IMR-90 (cell line): ENCODE measurements at regions not wholly inside any gene's neighbourhood (a gene's known extent, or its start where the extent isn't known, plus 50 kb on each side); places are given as distances from the start of the nearest gene placed in this dataset.

ENCODE experiments used
- ATAC-seq: fragments of 200-7000 bp; cut with Tn5 transposase; 2 replicates; pipeline ENCODE4 v1.9.1; 2020; ENCODE audit warnings: low read depth, mild to moderate bottlenecking, moderate library complexity
- BruUV-seq: library from RNA; stranded (reverse); fragments of 400-500 nt; replicated peaks from 2 replicates; lab custom pipeline; 2021; lab: Mats Ljungman, UMichigan
- CTCF ChIA-PET: fragments of 300-600 bp; formaldehyde crosslinking; extraction: SDS; loops from one replicate; lab custom pipeline; 2021; ENCODE audit warnings: antibody characterized with exemption; lab: Yijun Ruan, JAX
- POLR2A ChIA-PET: fragments of 300-600 bp; sonication (Branson Sonifier 250); formaldehyde crosslinking; loops from one replicate; lab custom pipeline; 2022; ENCODE audit warnings: antibody characterized with exemption; ENCODE audit not compliant: unreplicated experiment; lab: Charles Lee
- DNase-seq: peaks from one replicate; pipeline ENCODE4 v3.0.0; 2013
- H2AFZ ChIP-seq: replicated peaks from 2 replicates; pipeline ENCODE3; 2013; ENCODE audit warnings: low read length, mild to moderate bottlenecking; ENCODE audit not compliant: poor library complexity
- H2AK5ac ChIP-seq: 2 replicates; pipeline ENCODE4 v1.6.1; 2013; ENCODE audit warnings: low read depth, low read length, inconsistent platforms
- H2AK9ac ChIP-seq: replicated peaks from 2 replicates; pipeline ENCODE3; 2013; ENCODE audit warnings: mild to moderate bottlenecking, low read depth, low read length, moderate library complexity; ENCODE audit not compliant: poor library complexity
- H2BK120ac ChIP-seq: 2 replicates; pipeline ENCODE4 v1.6.1; 2013; ENCODE audit warnings: low read depth, low read length, inconsistent platforms
- H2BK15ac ChIP-seq: 3 replicates; pipeline ENCODE4 v1.6.1; 2013; ENCODE audit warnings: low read depth, low read length, inconsistent platforms
- H2BK20ac ChIP-seq: 2 replicates; pipeline ENCODE4 v1.6.1; 2013; ENCODE audit warnings: low read depth, mild to moderate bottlenecking, inconsistent platforms, low read length, moderate library complexity
- H2BK5ac ChIP-seq: 2 replicates; pipeline ENCODE4 v1.6.1; 2013; ENCODE audit warnings: mild to moderate bottlenecking, low read depth, low read length, inconsistent platforms; ENCODE audit not compliant: poor library complexity, severe bottlenecking
- H3K14ac ChIP-seq: replicated peaks from 2 replicates; pipeline ENCODE4 v1.6.1; 2013; ENCODE audit warnings: low read depth, low read length, inconsistent platforms
- H3K18ac ChIP-seq: 2 replicates; pipeline ENCODE4 v1.6.1; 2013; ENCODE audit warnings: low read depth, low read length, control low read depth
- H3K23ac ChIP-seq: 2 replicates; pipeline ENCODE4 v1.6.1; 2013; ENCODE audit warnings: low read depth, low read length, inconsistent platforms
- H3K27ac ChIP-seq: 2 replicates; pipeline ENCODE4 v1.5.1; 2013; ENCODE audit warnings: mild to moderate bottlenecking, control low read depth, low read length; ENCODE audit not compliant: insufficient read depth
- H3K27me3 ChIP-seq: 2 replicates; pipeline ENCODE4 v1.6.1; 2013; ENCODE audit warnings: low read length; ENCODE audit not compliant: control insufficient read depth, insufficient read depth
- H3K36me3 ChIP-seq: 2 replicates; pipeline ENCODE4 v1.6.1; 2013; ENCODE audit warnings: low read length, mixed read lengths; ENCODE audit not compliant: control insufficient read depth, insufficient read depth
- H3K4ac ChIP-seq: 2 replicates; pipeline ENCODE4 v1.6.1; 2013; ENCODE audit warnings: low read depth, low read length, inconsistent platforms
- H3K4me1 ChIP-seq: 2 replicates; pipeline ENCODE4 v1.6.1; 2013; ENCODE audit warnings: low read length, mixed read lengths; ENCODE audit not compliant: control insufficient read depth, insufficient read depth
- H3K4me2 ChIP-seq: 2 replicates; pipeline ENCODE4 v1.6.1; 2013; ENCODE audit warnings: low read depth, mild to moderate bottlenecking, control low read depth, low read length, moderate library complexity
- H3K4me3 ChIP-seq: 2 replicates; pipeline ENCODE4 v1.5.1; 2013; ENCODE audit warnings: low read depth, mild to moderate bottlenecking, control low read depth, low read length, moderate library complexity; ENCODE audit not compliant: insufficient read depth
- H3K56ac ChIP-seq: 2 replicates; pipeline ENCODE4 v1.6.1; 2013; ENCODE audit warnings: low read length, inconsistent platforms; ENCODE audit not compliant: insufficient read depth; ENCODE audit errors: extremely low read depth
- H3K79me1 ChIP-seq, 2 experiments: 2 replicates each; pipeline ENCODE4 v1.6.1; 2013; ENCODE audit warnings: low read length in 2 of 2, inconsistent platforms in 1 of 2, low read depth in 1 of 2
- H3K9ac ChIP-seq: 2 replicates; pipeline ENCODE4 v1.6.1; 2013; ENCODE audit warnings: low read depth, low read length, control low read depth
- H3K9me1 ChIP-seq: 2 replicates; pipeline ENCODE4 v1.6.1; 2013; ENCODE audit warnings: low read length, inconsistent platforms; ENCODE audit not compliant: insufficient read depth
- H3K9me3 ChIP-seq: 2 replicates; pipeline ENCODE4 v1.6.1; 2013; ENCODE audit warnings: low read length; ENCODE audit not compliant: control insufficient read depth, insufficient read depth
- H4K20me1 ChIP-seq: 2 replicates; pipeline ENCODE4 v1.6.1; 2013; ENCODE audit warnings: low read length, inconsistent platforms; ENCODE audit not compliant: insufficient read depth
- H4K5ac ChIP-seq: 2 replicates; pipeline ENCODE4 v1.6.1; 2013; ENCODE audit warnings: mild to moderate bottlenecking, low read depth, low read length, control low read depth
- H4K8ac ChIP-seq, 2 experiments: 2 replicates each; pipeline ENCODE4 v1.6.1; 2013; ENCODE audit warnings: low read depth in 2 of 2, low read length in 2 of 2, control low read depth in 1 of 2, inconsistent platforms in 1 of 2
- H4K91ac ChIP-seq: 2 replicates; pipeline ENCODE4 v1.6.1; 2013; ENCODE audit warnings: low read depth, low read length, inconsistent platforms; ENCODE audit not compliant: insufficient read depth
- CEBPB ChIP-seq: IDR thresholded peaks from 2 replicates; pipeline ENCODE4 v1.6.1; 2012; ENCODE audit warnings: low read depth, low read length, improper control_type of control experiment
- MAZ ChIP-seq: IDR thresholded peaks from 2 replicates; pipeline ENCODE4 v1.6.1; 2012; ENCODE audit warnings: low read depth, mild to moderate bottlenecking, low read length, improper control_type of control experiment, moderate library complexity, borderline replicate concordance
- MXI1 ChIP-seq: IDR thresholded peaks from 2 replicates; pipeline ENCODE4 v1.6.1; 2012; ENCODE audit warnings: low read depth, mild to moderate bottlenecking, low read length, moderate library complexity, borderline replicate concordance
- RAD21 ChIP-seq: IDR thresholded peaks from 2 replicates; pipeline ENCODE4 v1.6.1; 2012; ENCODE audit warnings: low read length, improper control_type of control experiment
- RFX5 ChIP-seq: IDR thresholded peaks from 2 replicates; pipeline ENCODE4 v1.8.0; 2012; ENCODE audit warnings: low read depth, mild to moderate bottlenecking, low read length, moderate library complexity
- SMC3 ChIP-seq: fragments of 150-350 bp; IDR thresholded peaks from 2 replicates; pipeline ENCODE4 v1.6.1; 2016; ENCODE audit warnings: low read depth, mild to moderate bottlenecking, antibody characterized with exemption, low read length, moderate library complexity
- WGBS, 2 experiments: methylation state at CpG; one replicate each; pipeline versions ENCODE4 v1.1.5 to v1.1.7; 2013; ENCODE audit warnings: missing lambda C conversion rate in 2 of 2; ENCODE audit not compliant: insufficient read length in 1 of 2; ENCODE audit errors: extremely low coverage in 2 of 2; 5-methylcytosine and 5-hydroxymethylcytosine counted together
- dilution Hi-C: fragments of 300-500 bp; cut with HindIII; formaldehyde crosslinking; loops from one replicate; pipeline ENCODE4 v1.14.3; 2018; ENCODE audit warnings: low sequenced_read_pairs; ENCODE audit not compliant: unreplicated experiment
- in situ Hi-C: fragments of 300-500 bp; cut with MboI; formaldehyde crosslinking; loops from 3 replicates; pipeline ENCODE4 v1.14.3; 2019; ENCODE audit warnings: low sequenced_read_pairs, inconsistent platforms, mixed read lengths
- intact Hi-C: fragments of 100-400 bp; cut with micrococcal nuclease; formaldehyde crosslinking; loops from 2 replicates; pipeline ENCODE4 v1.10.0; 2022
- TF ChIP-seq, protein P1 (sequence below): conservative IDR thresholded peaks from 2 replicates; pipeline ENCODE4 v1.5.1; 2012; ENCODE audit warnings: mild to moderate bottlenecking, low read depth, low read length, improper control_type of control experiment

DNA sequence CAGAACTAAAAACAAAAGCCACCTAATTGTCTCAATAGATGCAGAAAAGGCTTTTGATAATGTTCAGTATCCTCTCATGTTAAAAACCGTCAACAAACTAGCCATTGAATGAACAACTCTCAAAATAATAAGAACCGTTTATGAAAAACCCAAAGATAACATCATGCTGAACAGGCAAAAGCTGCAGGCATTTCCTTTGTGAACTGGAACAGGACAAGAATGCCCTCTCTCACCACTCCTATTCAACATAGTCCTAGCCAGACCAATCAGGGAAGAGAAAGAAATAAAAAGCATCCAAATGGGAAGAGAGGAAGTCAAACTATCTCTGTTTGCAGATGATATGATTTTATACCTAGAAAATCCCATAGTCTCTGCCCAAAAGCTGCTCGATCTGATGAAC lies 179.6 kb upstream of the EDNRB start:
- H4K20me1 ChIP-seq, result no peaks in the 10 kb centered on the region
- H4K91ac ChIP-seq, result no peak overlapping the region
- H3K4me3 ChIP-seq, result no peak overlapping the region
- no peak overlapping the region for H3K18ac ChIP-seq
- DNase-seq, result no peak
- H3K27ac ChIP-seq, result no peak overlapping the region
- no TSS peak for BruUV-seq
- no peak for TF ChIP-seq RFX5
- no peak for TF ChIP-seq MAZ
- no peak for TF ChIP-seq RAD21
- TF ChIP-seq CEBPB, result no peak
- TF ChIP-seq SMC3, result no peak
- TF ChIP-seq, protein P1, sequence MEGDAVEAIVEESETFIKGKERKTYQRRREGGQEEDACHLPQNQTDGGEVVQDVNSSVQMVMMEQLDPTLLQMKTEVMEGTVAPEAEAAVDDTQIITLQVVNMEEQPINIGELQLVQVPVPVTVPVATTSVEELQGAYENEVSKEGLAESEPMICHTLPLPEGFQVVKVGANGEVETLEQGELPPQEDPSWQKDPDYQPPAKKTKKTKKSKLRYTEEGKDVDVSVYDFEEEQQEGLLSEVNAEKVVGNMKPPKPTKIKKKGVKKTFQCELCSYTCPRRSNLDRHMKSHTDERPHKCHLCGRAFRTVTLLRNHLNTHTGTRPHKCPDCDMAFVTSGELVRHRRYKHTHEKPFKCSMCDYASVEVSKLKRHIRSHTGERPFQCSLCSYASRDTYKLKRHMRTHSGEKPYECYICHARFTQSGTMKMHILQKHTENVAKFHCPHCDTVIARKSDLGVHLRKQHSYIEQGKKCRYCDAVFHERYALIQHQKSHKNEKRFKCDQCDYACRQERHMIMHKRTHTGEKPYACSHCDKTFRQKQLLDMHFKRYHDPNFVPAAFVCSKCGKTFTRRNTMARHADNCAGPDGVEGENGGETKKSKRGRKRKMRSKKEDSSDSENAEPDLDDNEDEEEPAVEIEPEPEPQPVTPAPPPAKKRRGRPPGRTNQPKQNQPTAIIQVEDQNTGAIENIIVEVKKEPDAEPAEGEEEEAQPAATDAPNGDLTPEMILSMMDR, result no peak
- TF ChIP-seq MXI1, result no peak
- WGBS, 2 experiments, result no CpG with 5 or more reads among the region's 3 CpGs
- H2AK9ac ChIP-seq, result no peak overlapping the region
- H2AK5ac ChIP-seq, result no peak overlapping the region
- no peaks in the 10 kb centered on the region for H3K4me1 ChIP-seq
- no peak overlapping the region for H3K9ac ChIP-seq
- no peak overlapping the region for H3K4ac ChIP-seq
- H4K8ac ChIP-seq, result no peak overlapping the region
- H3K14ac ChIP-seq, result no peak overlapping the region
- H3K27me3 ChIP-seq, result no peaks in the 10 kb centered on the region
- H3K56ac ChIP-seq, result no peak overlapping the region
- H2BK120ac ChIP-seq, result no peak overlapping the region
- H3K9me1 ChIP-seq, result no peaks in the 10 kb centered on the region
- ATAC-seq, result no peak
- H2AFZ ChIP-seq, result no peak overlapping the region
- CTCF ChIA-PET, result no interaction called here
- no peak overlapping the region for H3K4me2 ChIP-seq
- no peak overlapping the region for H2BK5ac ChIP-seq
- POLR2A ChIA-PET, result no interaction called here
- intact Hi-C loops, result no loop called here
- H3K79me1 ChIP-seq, result no peaks in the 10 kb centered on the region
- no peaks in the 10 kb centered on the region for H3K36me3 ChIP-seq
- in situ Hi-C loops, result no loop called here
- H2BK20ac ChIP-seq, result no peak overlapping the region
- H4K5ac ChIP-seq, result no peak overlapping the region
- dilution Hi-C loops, result no loop called here
- no peak overlapping the region for H3K23ac ChIP-seq
- H2BK15ac ChIP-seq, result no peak overlapping the region
- H3K9me3 ChIP-seq, result no peaks in the 10 kb centered on the region
